Calu3 (cell line): ENCODE measurements at regions not wholly inside any gene's neighbourhood (a gene's known extent, or its start where the extent isn't known, plus 50 kb on each side); places are given as distances from the start of the nearest gene placed in this dataset.

Source experiments
- BruUV-seq: library from RNA; stranded (reverse); fragments of 400-500 nt; replicated peaks from 2 replicates; lab custom pipeline; 2021; lab: Mats Ljungman, UMichigan
- CTCF ChIA-PET: fragments of 300-600 bp; sonication (Branson Sonifier 250); formaldehyde crosslinking; loops from one replicate; lab custom pipeline; 2022; ENCODE audit warnings: antibody characterized with exemption; lab: Charles Lee
- DNase-seq: peaks from one replicate; pipeline ENCODE4 v3.0.0; 2022
- H3K27ac Mint-ChIP-seq: one replicate; pipeline ENCODE4 v1.8.0; 2022; ENCODE audit warnings: mixed read lengths; ENCODE audit not compliant: unreplicated experiment
- H3K27me3 Mint-ChIP-seq: one replicate; pipeline ENCODE4 v1.8.0; 2022; ENCODE audit warnings: mixed read lengths; ENCODE audit not compliant: unreplicated experiment
- H3K36me3 Mint-ChIP-seq: one replicate; pipeline ENCODE4 v1.8.0; 2022; ENCODE audit warnings: mild to moderate bottlenecking, moderate library complexity, mixed read lengths; ENCODE audit not compliant: insufficient read depth, unreplicated experiment
- H3K4me1 Mint-ChIP-seq: one replicate; pipeline ENCODE4 v1.8.0; 2022; ENCODE audit warnings: mild to moderate bottlenecking, low read depth, mixed read lengths; ENCODE audit not compliant: unreplicated experiment
- H3K4me3 Mint-ChIP-seq: one replicate; pipeline ENCODE4 v1.8.0; 2022; ENCODE audit warnings: mild to moderate bottlenecking, low read depth, moderate library complexity, mixed read lengths; ENCODE audit not compliant: unreplicated experiment
- H3K9me3 Mint-ChIP-seq: one replicate; pipeline ENCODE4 v1.8.0; 2022; ENCODE audit warnings: low read depth, mixed read lengths; ENCODE audit not compliant: unreplicated experiment
- intact Hi-C: fragments of 100-400 bp; cut with micrococcal nuclease; formaldehyde crosslinking; loops from one replicate; pipeline ENCODE4 v1.10.0; 2022; ENCODE audit not compliant: unreplicated experiment
- TF ChIP-seq, protein P1 (sequence below): fragments of 200-600 bp; IDR thresholded peaks from one replicate; pipeline ENCODE4 v1.8.0; 2022; ENCODE audit warnings: antibody characterized with exemption; ENCODE audit not compliant: unreplicated experiment

DNA sequence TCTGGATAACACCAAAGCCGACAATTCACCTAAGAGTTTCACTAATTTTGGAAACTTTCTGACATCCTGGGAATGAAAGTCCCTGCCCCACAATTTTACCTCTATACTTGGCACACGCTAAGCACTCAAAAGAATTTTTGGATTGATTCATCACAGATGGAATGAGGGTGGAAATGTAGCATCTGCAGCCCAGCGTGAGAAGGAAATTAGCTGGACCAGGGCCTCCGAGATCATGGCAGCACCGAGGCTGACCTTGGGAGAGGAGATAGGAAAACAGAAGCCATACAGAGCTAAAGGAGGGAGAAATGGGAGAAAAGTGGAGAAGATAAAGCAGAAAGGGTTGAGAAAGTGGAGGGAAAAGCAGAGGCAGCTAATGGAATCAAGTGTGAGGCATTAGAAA lies 606.6 kb upstream of the DPP6 start:
- no peaks in the 10 kb centered on the region for H3K4me1 Mint-ChIP-seq
- H3K27ac Mint-ChIP-seq, result no peak overlapping the region
- intact Hi-C loops, result no loop called here
- CTCF ChIA-PET, result no interaction called here
- H3K4me3 Mint-ChIP-seq, result no peak overlapping the region
- BruUV-seq, result no TSS peak
- peaks cover 12% of the 10 kb centered on the region for H3K9me3 Mint-ChIP-seq
- DNase-seq, result no peak
- TF ChIP-seq, protein P1, sequence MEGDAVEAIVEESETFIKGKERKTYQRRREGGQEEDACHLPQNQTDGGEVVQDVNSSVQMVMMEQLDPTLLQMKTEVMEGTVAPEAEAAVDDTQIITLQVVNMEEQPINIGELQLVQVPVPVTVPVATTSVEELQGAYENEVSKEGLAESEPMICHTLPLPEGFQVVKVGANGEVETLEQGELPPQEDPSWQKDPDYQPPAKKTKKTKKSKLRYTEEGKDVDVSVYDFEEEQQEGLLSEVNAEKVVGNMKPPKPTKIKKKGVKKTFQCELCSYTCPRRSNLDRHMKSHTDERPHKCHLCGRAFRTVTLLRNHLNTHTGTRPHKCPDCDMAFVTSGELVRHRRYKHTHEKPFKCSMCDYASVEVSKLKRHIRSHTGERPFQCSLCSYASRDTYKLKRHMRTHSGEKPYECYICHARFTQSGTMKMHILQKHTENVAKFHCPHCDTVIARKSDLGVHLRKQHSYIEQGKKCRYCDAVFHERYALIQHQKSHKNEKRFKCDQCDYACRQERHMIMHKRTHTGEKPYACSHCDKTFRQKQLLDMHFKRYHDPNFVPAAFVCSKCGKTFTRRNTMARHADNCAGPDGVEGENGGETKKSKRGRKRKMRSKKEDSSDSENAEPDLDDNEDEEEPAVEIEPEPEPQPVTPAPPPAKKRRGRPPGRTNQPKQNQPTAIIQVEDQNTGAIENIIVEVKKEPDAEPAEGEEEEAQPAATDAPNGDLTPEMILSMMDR, result no peak
- no peaks in the 10 kb centered on the region for H3K27me3 Mint-ChIP-seq
- H3K36me3 Mint-ChIP-seq, result no peaks in the 10 kb centered on the region

DNA sequence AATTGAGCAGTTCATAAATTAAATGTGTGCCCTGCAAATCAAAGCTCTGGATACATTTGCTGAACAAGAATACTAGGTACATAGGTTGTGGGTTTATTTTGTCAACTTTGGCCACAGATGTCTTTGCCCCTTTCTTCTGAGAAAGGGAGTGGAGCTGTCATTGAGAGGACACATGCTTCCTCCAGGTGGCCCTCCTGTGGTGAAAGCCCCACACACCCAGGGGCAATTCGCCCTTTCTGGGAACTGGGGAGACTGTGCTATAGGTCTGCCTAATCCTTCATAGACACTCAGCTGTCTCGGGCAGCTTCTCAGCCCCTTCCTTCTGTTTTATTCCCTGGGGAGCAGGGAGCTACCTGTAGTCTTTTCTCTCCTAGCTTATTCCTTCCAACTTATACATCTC lies 605.7 kb upstream of the DPP6 start:
- H3K27ac Mint-ChIP-seq, result no peak overlapping the region
- no TSS peak for BruUV-seq
- H3K9me3 Mint-ChIP-seq, result peaks cover 20% of the 10 kb centered on the region
- H3K27me3 Mint-ChIP-seq, result no peaks in the 10 kb centered on the region
- no peak for DNase-seq
- no peak overlapping the region for H3K4me3 Mint-ChIP-seq
- CTCF ChIA-PET, result no interaction called here
- no peaks in the 10 kb centered on the region for H3K4me1 Mint-ChIP-seq
- H3K36me3 Mint-ChIP-seq, result no peaks in the 10 kb centered on the region
- TF ChIP-seq, protein P1, result no peak
- intact Hi-C loops, result no loop called here

DNA sequence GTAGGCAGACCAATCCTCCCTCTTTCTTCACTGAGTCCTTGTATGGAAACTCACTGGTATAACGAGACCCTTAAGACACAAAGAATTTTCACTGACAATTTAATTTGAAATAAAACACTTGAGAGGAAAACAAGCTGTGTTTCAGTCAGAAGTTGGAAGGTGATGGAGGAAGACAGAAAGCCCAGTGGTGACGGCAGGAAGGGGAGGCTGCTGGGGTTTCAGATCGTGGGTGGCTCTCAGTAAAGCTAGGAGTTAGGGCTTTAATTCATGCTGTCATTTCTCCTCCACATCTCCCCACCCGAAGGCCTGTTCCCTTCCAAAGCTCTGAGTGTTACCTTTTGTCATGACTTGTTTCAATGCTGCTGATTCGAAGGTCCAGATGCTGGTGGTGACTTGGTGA lies 605.2 kb upstream of the DPP6 start:
- Mint-ChIP-seq H3K27me3 (no peaks in the 10 kb centered on the region), H3K4me3 (no peak overlapping the region), H3K9me3 (peaks cover 24% of the 10 kb centered on the region), H3K27ac (no peak overlapping the region), H3K36me3 (no peaks in the 10 kb centered on the region), H3K4me1 (no peaks in the 10 kb centered on the region)
- BruUV-seq, result no TSS peak
- intact Hi-C loops, result no loop called here
- CTCF ChIA-PET, result no interaction called here
- TF ChIP-seq, protein P1, result no peak
- DNase-seq, result no peak

DNA sequence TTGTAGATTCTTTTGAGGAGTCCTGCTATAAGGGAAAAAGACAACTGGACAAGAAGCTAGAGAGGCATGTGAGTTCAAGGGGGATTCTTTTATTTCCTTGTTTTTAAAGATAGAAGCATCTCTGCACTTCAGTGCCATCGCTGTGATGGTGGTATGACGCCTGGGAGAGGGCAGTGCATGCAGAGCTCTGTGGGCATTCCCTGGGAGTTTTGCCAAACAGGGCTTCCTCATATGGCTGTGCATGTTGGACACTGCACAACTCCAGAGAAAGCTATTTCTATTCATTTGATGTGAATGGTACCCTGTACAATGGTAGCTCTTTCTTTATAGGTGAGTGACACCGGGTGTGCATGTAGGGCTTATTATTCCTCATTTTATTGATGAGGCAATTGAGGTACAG lies 599.5 kb upstream of the DPP6 start:
- intact Hi-C loops, result no loop called here
- Mint-ChIP-seq H3K4me1 (no peaks in the 10 kb centered on the region), H3K27ac (no peak overlapping the region), H3K27me3 (no peaks in the 10 kb centered on the region), H3K9me3 (peaks cover 31% of the 10 kb centered on the region), H3K4me3 (no peak overlapping the region), H3K36me3 (no peaks in the 10 kb centered on the region)
- BruUV-seq, result no TSS peak
- CTCF ChIA-PET, result no interaction called here
- DNase-seq, result no peak
- TF ChIP-seq, protein P1, result no peak
